Epithelial cell of proximal tubule (primary cell): ENCODE measurements at regions not wholly inside any gene's neighbourhood (a gene's known extent, or its start where the extent isn't known, plus 50 kb on each side); places are given as distances from the start of the nearest gene placed in this dataset.

ENCODE experiments used
- DNase-seq: peaks from one replicate; pipeline ENCODE4 v3.0.0-alpha.2; 2011; ENCODE audit warnings: low read depth
- H3K4me3 ChIP-seq: 2 replicates; pipeline ENCODE4 v1.5.1; 2011; ENCODE audit warnings: low read depth, mild to moderate bottlenecking, low read length
- TF ChIP-seq, protein P1 (sequence below): conservative IDR thresholded peaks from 2 replicates; pipeline ENCODE4 v1.5.1; 2012; ENCODE audit warnings: low read depth, mild to moderate bottlenecking, low read length

DNA sequence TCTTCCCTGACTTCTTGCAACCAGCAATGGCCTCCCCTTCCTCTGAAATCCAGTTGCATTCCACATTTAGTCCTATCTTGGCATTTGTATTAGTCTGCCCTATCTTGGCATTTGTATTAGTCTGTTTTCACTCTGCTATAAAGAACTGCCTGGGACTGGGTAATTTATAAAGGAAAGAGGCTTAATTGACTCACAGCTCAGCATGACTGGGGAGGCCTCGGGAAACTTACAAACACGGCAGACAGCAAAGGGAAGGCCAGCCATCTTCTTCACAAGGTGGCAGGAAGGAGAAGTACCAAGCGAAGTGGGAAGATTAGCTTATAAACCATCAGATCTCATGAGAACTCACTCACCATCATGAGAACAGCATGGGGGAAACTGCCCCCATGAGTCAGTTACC is 234.5 kb upstream of the COPS8 start:
- DNase-seq = no peak
- TF ChIP-seq, protein P1, sequence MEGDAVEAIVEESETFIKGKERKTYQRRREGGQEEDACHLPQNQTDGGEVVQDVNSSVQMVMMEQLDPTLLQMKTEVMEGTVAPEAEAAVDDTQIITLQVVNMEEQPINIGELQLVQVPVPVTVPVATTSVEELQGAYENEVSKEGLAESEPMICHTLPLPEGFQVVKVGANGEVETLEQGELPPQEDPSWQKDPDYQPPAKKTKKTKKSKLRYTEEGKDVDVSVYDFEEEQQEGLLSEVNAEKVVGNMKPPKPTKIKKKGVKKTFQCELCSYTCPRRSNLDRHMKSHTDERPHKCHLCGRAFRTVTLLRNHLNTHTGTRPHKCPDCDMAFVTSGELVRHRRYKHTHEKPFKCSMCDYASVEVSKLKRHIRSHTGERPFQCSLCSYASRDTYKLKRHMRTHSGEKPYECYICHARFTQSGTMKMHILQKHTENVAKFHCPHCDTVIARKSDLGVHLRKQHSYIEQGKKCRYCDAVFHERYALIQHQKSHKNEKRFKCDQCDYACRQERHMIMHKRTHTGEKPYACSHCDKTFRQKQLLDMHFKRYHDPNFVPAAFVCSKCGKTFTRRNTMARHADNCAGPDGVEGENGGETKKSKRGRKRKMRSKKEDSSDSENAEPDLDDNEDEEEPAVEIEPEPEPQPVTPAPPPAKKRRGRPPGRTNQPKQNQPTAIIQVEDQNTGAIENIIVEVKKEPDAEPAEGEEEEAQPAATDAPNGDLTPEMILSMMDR = no peak
- no peak overlapping the region for H3K4me3 ChIP-seq

DNA sequence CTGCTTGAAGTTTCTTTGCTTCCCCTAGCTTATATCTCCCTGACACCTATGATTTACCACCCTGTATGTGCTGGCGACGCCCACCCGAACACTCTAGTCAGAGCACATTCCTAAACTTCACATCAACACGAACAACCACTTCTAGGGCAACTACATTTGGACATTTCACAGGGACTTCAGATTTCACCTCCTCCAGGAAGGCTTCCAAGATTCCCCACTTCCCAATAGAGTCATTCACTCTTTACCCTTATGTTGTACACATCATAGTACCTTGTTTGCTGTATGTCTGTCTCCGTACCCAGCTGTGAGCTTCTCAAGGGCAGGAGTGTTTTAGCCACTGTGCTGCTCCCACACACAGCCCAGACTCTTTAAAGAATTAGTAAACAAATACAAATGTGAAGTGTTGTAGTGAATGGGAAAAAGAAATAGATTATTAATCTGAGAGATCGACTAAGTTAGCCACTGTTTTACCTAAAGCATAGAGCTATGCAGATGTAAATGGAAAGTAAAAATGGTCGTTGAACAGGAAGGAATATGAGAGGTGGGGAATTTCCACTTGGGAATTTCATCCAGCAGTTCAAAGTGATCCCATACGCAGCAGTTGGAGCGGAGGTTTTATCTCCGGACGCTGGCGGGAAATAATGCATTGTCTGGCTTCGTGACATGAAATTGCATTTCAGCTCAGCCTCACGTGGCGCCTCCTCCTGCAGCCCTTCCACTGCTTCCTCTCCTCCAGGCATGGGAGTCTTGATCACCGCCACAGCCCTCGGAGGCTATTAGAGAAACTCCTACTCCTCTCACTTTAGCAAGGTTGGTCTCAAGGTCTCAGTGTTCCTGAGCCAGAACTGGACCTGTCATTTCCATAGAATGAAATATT is 233.4 kb upstream of the COPS8 start:
- H3K4me3 ChIP-seq = no peak overlapping the region
- no peak for DNase-seq
- TF ChIP-seq, protein P1 = no peak

DNA sequence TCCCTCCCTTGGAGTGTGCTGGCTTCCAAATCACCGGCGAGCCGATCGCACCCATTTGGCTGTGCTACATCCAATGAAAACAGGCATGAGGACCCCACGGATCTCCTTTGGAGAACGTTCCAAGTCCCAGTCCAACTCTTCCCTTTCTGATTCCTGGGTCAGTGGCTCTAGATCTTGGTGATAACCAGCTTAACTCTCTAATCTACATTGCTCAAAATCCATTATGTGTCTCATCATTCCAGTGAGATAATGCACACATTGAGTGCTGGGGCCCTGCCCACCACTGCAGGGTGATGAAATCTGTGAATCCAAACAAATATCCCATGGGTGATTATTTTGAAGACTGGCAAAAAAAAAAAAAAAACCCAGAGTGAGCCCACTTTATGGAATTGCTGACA is 232.7 kb upstream of the COPS8 start:
- DNase-seq = no peak
- TF ChIP-seq, protein P1 = no peak
- no peak overlapping the region for H3K4me3 ChIP-seq

DNA sequence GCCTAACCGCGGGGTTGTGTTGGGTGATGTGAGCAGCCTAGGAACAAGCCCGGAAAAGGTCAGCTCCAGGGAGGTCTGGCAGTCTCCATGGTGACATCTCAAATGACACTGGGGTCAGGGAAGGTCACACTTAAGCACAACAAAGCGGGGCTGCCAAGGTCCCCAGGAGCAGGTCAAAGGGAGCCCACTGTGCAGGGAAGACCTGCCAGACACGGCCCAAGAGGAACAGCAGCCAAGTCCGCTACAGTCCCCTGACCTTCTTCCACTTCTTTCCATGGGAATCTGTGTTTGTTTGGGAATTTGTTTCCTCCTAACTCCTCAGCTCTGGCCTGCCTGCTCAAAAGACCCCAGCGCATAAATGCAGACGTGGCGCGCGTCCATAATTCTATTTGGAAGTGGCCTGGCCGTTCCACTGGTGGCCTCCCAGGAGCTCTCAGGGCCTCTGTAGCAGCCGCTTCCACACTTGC is 232.1 kb upstream of the COPS8 start:
- no peak overlapping the region for H3K4me3 ChIP-seq
- DNase-seq = no peak
- TF ChIP-seq, protein P1 = no peak

DNA sequence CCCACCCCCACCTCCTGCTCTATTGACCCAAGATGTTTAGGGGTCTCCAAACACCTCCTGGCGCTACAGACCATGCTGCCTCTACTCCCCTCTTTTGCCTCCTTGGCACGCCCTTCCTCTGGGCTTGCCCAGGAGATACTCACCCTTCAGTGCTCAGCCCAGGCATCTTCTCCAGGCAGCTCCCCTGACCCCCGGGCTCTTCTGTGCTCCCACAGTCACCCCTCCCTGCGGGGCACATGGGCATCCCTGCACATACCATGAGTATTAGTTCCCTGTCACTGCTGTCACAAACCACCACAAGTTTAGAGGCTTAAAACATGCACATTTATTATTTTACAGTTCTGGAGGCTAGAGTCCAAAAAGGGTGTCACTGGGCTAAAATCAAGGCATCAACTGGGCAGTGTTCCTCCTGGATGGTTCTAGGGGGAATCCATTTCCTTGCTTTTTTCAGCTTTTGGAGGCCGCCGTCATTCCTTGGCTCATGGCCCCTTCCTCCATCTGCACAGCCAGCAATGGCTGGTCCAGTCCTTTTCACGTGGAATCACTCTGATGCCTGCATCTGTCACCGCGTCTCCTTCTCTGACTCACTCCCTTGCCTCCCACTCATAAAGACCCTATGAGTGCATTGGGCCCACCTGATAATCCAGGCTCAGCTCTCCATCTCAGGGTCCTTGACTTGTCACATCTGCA is 230.4 kb upstream of the COPS8 start:
- TF ChIP-seq, protein P1 = no peak
- H3K4me3 ChIP-seq = no peak overlapping the region
- DNase-seq = no peak

DNA sequence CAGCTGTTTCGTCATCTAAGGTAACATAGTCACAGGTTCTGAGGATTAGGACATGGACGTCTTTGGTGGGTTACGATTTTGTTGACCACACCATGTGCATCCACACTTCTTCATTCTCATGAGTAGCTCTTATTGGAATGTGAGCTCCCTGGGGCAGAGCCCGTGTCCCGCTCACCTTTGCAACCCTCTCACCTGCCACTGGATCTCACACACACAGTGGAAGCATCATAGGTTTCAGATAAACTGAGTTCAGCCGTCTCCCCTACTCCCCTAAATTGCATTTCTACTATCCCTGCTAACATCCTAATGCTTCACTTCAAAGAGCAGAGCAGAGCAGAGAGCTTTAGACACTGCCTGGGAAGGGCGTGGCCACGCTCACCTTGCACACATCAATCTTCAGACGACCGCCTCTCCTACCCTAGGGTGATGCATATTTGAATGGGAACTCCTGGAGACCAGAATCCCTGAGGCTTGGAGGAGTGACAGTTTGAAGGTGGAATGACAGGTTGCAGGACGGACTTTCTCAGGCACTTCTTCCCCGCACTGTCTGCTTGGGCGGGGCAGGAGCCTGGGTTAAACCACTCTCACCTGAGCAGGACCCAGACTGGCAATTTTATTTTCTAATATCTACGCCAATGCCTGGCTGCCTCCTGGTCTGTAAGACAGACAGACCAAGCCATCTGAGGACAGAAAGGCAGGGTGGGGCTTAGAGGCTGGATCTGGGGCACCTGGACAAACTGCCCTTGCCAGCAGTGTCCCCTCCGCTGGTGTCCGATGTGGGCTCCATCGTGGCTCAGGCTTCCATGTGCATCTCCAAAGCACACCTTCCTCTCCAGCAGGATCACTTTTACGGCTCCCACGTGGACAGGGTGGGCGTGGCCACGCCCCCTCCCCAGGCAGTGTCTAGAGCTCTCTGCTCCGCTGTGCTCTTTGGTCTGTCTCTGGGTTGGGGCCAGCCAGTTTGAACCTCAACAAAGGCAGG is 229.5 kb upstream of the COPS8 start:
- H3K4me3 ChIP-seq = no peak overlapping the region
- TF ChIP-seq, protein P1 = no peak
- DNase-seq = no peak
